Neural progenitor cell (in vitro differentiated cells): ENCODE measurements at regions not wholly inside any gene's neighbourhood (a gene's known extent, or its start where the extent isn't known, plus 50 kb on each side); places are given as distances from the start of the nearest gene placed in this dataset.

Experiments
- CTCF ChIP-seq: fragments of 200-600 bp; sonication (generic); IDR thresholded peaks from 2 replicates; pipeline ENCODE4 v1.5.1; 2017; ENCODE audit warnings: antibody characterized with exemption, mild to moderate bottlenecking
- EZH2 ChIP-seq: fragments of 200-600 bp; sonication (generic); IDR thresholded peaks from 2 replicates; pipeline ENCODE4 v1.6.1; 2017; ENCODE audit warnings: antibody characterized with exemption, mild to moderate bottlenecking, moderate library complexity
- EZH2phosphoT487 ChIP-seq: fragments of 200-600 bp; sonication (generic); IDR thresholded peaks from 2 replicates; pipeline ENCODE4 v1.6.1; 2017; ENCODE audit warnings: antibody characterized with exemption

- no peak for TF ChIP-seq CTCF
- no peak for TF ChIP-seq EZH2
- no peak for TF ChIP-seq EZH2phosphoT487
These were observed 921.1 kb downstream of the UQCRFS1 start for GRCh38 chr19:28291874-28292273.
